Lower lobe of right lung (tissue), 2 donors: ENCODE measurements at regions not wholly inside any gene's neighbourhood (a gene's known extent, or its start where the extent isn't known, plus 50 kb on each side); places are given as distances from the start of the nearest gene placed in this dataset.

Experiments used
- ATAC-seq, 2 donors: fragments of 200-7000 bp; cut with Tn5 transposase; one replicate each; pipeline ENCODE4 v1.9.1; 2020 to 2022; ENCODE audit warnings: mild to moderate bottlenecking in 2 of 2, moderate library complexity in 2 of 2
- DNase-seq: peaks from one replicate; pipeline ENCODE4 v3.0.0-alpha.2; 2020
- H3K27ac ChIP-seq: fragments of 200-600 bp; one replicate; pipeline ENCODE4 v1.8.0; 2022
- H3K27me3 ChIP-seq: fragments of 200-600 bp; one replicate; pipeline ENCODE4 v1.8.0; 2022; ENCODE audit warnings: low read depth
- H3K36me3 ChIP-seq: fragments of 200-600 bp; one replicate; pipeline ENCODE4 v1.8.0; 2022; ENCODE audit warnings: mild to moderate bottlenecking
- H3K4me1 ChIP-seq: fragments of 200-600 bp; one replicate; pipeline ENCODE4 v1.8.0; 2022
- H3K4me3 ChIP-seq: fragments of 200-600 bp; one replicate; pipeline ENCODE4 v1.8.0; 2022; ENCODE audit warnings: mild to moderate bottlenecking
- H3K9me3 ChIP-seq: fragments of 200-600 bp; one replicate; pipeline ENCODE4 v1.8.0; 2022
- CTCF ChIP-seq: fragments of 200-600 bp; IDR thresholded peaks from one replicate; pipeline ENCODE4 v1.8.0; 2022; ENCODE audit warnings: antibody characterized with exemption, mild to moderate bottlenecking
- intact Hi-C: fragments of 100-400 bp; cut with DNase I; formaldehyde crosslinking; loops from one replicate; pipeline ENCODE4 v1.11.0; 2022
- donor health status: DM: no; HTN: yes; CAD: no; lungs with severe emphysema.

- DNase-seq (no peak), ATAC-seq (no peak)
- H3K27me3 ChIP-seq, result no peaks in the 10 kb centered on the region
- no peak for TF ChIP-seq CTCF
- no peaks in the 10 kb centered on the region for H3K36me3 ChIP-seq
- H3K4me1 ChIP-seq, result no peaks in the 10 kb centered on the region
- no peaks in the 10 kb centered on the region for H3K9me3 ChIP-seq
- H3K4me3 ChIP-seq, result no peak overlapping the region
- H3K27ac ChIP-seq, result no peak overlapping the region
- intact Hi-C loops, result no loop called here
Measured at GRCh38 chr1:102562380-102562779, 545.9 kb downstream of the COL11A1 start.

- intact Hi-C loops, result no loop called here
Measured at GRCh38 chr1:102550729-102551384, 554.1 kb upstream of the OLFM3 start.

DNA sequence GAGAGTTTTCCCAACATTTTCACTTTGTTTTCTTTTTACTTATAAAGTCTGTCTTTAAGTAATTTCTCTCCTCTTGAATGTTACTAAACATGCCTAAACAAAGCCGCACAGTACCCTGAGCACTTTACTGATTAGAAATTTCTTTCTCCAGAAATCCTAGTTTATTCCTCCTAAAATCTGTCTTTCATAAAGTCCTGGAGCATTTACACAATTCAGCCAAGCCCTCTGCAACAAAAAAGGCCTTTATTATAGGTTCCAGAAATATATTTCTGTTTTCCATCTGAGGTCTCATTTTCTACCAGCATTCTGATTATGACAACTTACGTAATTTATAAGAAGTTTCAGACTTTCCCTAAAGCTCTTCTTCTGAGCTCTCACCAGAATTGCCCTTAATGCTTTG is 549.5 kb upstream of the OLFM3 start:
- no peaks in the 10 kb centered on the region for H3K4me1 ChIP-seq
- no peaks in the 10 kb centered on the region for H3K27me3 ChIP-seq
- H3K27ac ChIP-seq, result no peak overlapping the region
- no peak for TF ChIP-seq CTCF
- H3K36me3 ChIP-seq, result no peaks in the 10 kb centered on the region
- H3K9me3 ChIP-seq, result no peaks in the 10 kb centered on the region
- DNase-seq, result no peak
- intact Hi-C loops, result no loop called here
- H3K4me3 ChIP-seq, result no peak overlapping the region
- ATAC-seq, result no peak

More at GRCh38 chr1:102550729-102551384, 554.1 kb upstream of the OLFM3 start:
- no peaks in the 10 kb centered on the region for H3K4me1 ChIP-seq
- no peak overlapping the region for H3K27ac ChIP-seq
- H3K36me3 ChIP-seq, result no peaks in the 10 kb centered on the region
- no peaks in the 10 kb centered on the region for H3K27me3 ChIP-seq
- DNase-seq, result no peak
- no peak for ATAC-seq
- H3K4me3 ChIP-seq, result no peak overlapping the region
- no peak for TF ChIP-seq CTCF
- peaks cover 4% of the 10 kb centered on the region for H3K9me3 ChIP-seq

DNA sequence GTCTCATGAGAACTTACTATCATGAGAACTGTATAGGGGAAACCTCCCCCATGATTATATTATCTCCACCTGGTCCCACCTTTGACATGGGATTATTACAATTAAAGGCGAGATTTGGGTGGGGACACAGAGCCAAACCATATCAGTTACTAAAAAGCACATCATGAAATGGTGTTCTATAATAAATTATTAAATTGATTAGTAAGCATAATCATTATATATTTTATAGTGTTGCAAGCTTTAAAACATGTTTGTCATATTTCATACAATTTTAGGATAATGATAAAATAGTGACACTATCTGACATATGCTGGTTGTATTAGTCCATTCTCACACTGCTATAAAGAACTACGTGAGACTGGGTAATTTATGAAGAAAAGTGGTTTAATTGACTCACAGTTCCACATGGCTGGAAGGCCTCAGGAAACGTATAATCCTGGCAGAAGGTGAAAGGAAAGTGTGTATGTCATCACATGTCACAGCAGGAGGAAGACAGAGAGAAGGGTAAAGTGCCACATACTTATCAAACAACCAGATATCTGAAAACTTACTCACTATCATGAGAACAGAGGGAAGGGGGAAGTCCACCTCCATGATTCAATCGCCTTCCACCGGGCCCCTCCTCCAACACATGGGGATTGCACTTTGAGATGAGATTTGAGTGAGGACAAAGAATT is 539.2 kb upstream of the OLFM3 start:
- intact Hi-C loops, result no loop called here
- ATAC-seq, result no peak
- H3K9me3 ChIP-seq, result no peaks in the 10 kb centered on the region
- TF ChIP-seq CTCF, result no peak
- H3K36me3 ChIP-seq, result no peaks in the 10 kb centered on the region
- H3K4me1 ChIP-seq, result no peaks in the 10 kb centered on the region
- no peak overlapping the region for H3K4me3 ChIP-seq
- no peak for DNase-seq
- no peaks in the 10 kb centered on the region for H3K27me3 ChIP-seq
- H3K27ac ChIP-seq, result no peak overlapping the region

DNA sequence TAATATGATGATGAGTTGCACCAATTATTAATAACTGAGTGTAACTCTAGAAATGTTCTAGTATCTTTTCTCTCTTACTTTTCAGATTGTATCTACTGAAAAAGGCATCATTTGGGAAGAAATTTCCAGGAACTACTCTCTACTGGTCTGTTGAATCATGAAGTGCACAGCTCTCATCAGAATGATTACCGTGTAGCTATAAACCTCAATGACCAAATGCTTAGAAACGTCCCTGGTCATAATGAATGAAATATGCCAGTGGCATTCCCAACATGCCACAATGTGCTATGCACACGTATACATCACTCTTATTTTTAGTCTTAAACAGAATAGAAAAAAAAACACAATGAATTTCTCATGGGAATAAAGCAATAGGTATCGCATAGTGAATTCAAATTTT is 534.3 kb upstream of the OLFM3 start:
- no peak for TF ChIP-seq CTCF
- H3K4me1 ChIP-seq, result no peaks in the 10 kb centered on the region
- H3K4me3 ChIP-seq, result no peak overlapping the region
- H3K27ac ChIP-seq, result no peak overlapping the region
- H3K27me3 ChIP-seq, result no peaks in the 10 kb centered on the region
- H3K9me3 ChIP-seq, result no peaks in the 10 kb centered on the region
- no peak for ATAC-seq
- intact Hi-C loops, result no loop called here
- no peak for DNase-seq
- H3K36me3 ChIP-seq, result no peaks in the 10 kb centered on the region
